Esophagus (tissue), 2 donors: ENCODE measurements at regions not wholly inside any gene's neighbourhood (a gene's known extent, or its start where the extent isn't known, plus 50 kb on each side); places are given as distances from the start of the nearest gene placed in this dataset.

Experiments used
- H3K27ac ChIP-seq, 2 donors: one replicate each; pipeline ENCODE4 v1.5.1; 2013; ENCODE audit warnings: low read depth in 2 of 2, mild to moderate bottlenecking in 2 of 2, inconsistent platforms in 1 of 2, low read length in 1 of 2, moderate library complexity in 1 of 2
- H3K27me3 ChIP-seq, 2 donors: one replicate each; pipeline ENCODE4 v1.6.1; 2013; ENCODE audit warnings: low read length in 2 of 2, control low read depth in 1 of 2, mild to moderate bottlenecking in 1 of 2; ENCODE audit not compliant: insufficient read depth in 2 of 2, control insufficient read depth in 1 of 2
- H3K36me3 ChIP-seq, 2 donors: one replicate each; pipeline ENCODE4 v1.6.1; 2013; ENCODE audit warnings: low read length in 1 of 2; ENCODE audit not compliant: control insufficient read depth in 2 of 2, insufficient read depth in 2 of 2
- H3K4me1 ChIP-seq, 2 donors: one replicate each; pipeline ENCODE4 v1.6.1; 2013; ENCODE audit warnings: low read length in 1 of 2; ENCODE audit not compliant: control insufficient read depth in 2 of 2, insufficient read depth in 2 of 2
- H3K4me3 ChIP-seq, 2 donors: one replicate each; pipeline ENCODE4 v1.5.1; 2013; ENCODE audit warnings: low read length in 2 of 2, mild to moderate bottlenecking in 2 of 2, low read depth in 1 of 2, moderate library complexity in 1 of 2
- H3K9me3 ChIP-seq, 2 donors: one replicate each; pipeline ENCODE4 v1.6.1; 2013; ENCODE audit warnings: mild to moderate bottlenecking in 2 of 2, low read depth in 1 of 2, low read length in 1 of 2, moderate library complexity in 1 of 2; ENCODE audit not compliant: control insufficient read depth in 2 of 2, insufficient read depth in 1 of 2
- WGBS, 2 donors: extraction: QIAGEN DNeasy Blood & Tissue Kit; methylation state at CpG; one replicate each; pipeline ENCODE4 v1.1.7; 2013; 5-methylcytosine and 5-hydroxymethylcytosine counted together
- donor health status: healthy with polysubstance abuse.
- donor health status: Bipolar disorder and iron deficiency.

DNA sequence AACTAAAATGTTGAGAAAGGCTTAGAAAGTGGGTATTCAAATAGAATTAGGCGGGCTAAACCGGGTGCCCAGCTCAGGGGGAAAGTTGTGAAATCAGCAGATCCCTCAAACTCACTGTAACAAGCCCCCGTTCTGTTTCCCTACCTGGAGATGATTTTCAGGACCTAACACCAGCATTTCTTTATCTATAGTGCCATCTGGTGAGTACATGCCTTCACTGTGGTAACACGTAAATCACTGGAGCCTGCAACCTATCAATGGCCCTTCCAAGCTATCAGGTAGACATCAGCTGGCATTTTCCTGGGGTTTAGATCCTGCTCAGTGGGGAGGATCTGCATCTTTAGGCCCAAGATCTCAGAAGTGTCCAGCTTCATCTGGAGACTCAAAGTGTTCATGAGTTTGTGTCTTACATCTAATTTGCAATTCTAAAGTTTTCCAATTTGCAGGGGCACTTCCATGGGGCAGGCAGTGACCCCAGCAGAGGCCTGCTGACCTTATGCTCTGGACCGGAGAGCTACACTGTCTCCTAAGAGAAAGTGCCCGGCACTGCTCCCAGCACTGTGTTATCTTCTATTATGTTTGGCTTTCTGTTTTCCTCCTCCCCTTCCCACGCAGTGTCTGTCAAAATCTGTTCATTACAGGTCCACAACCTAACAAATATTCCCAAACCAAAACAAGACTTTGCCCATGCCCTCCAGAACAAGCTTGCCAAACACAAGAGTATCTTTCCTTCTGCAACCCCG lies 132.5 kb downstream of the LSM5 start:
- H3K27ac ChIP-seq, result no peak overlapping the region
- no peaks in the 10 kb centered on the region for H3K27me3 ChIP-seq
- no peak overlapping the region for H3K4me3 ChIP-seq
- no peaks in the 10 kb centered on the region for H3K36me3 ChIP-seq
- H3K4me1 ChIP-seq, result no peaks in the 10 kb centered on the region
- WGBS, 2 donors, result 34 to 36% methylated on average over 7 to 8 of the region's 8 CpGs
- H3K9me3 ChIP-seq, result no peaks in the 10 kb centered on the region

- Histone ChIP-seq H3K36me3 (no peaks in the 10 kb centered on the region), H3K9me3 (peaks cover 0 to 3% of the 10 kb centered on the region in 2 donors), H3K4me1 (no peaks in the 10 kb centered on the region), H3K4me3 (no peak overlapping the region), H3K27me3 (no peaks in the 10 kb centered on the region), H3K27ac (no peak overlapping the region)
- 78 to 84% methylated on average over 2 of the region's 2 CpGs for WGBS, 2 donors
Observed at GRCh38 chr7:32347244-32347828, 142.8 kb downstream of the LSM5 start.

DNA sequence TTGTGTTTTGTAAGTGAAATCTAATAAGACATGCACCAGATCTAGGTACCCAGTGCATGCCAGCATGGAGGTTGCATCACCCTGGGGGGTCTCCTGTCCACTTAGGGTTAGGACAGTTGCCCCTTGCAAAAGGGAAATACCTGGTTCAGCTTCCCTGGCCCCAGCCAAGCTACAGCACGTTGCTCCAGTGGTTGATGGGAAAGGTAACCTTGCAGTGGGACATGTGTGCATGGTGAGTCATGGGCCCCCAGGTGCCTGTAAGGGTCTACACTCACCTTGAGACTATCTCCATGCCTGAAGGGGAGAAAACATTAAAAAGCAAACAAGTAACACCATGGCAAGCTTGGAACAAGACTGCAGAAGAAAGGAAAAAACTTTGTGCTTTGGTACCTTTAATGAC lies 143.9 kb downstream of the LSM5 start:
- no peaks in the 10 kb centered on the region for H3K36me3 ChIP-seq
- no peaks in the 10 kb centered on the region for H3K4me1 ChIP-seq
- H3K9me3 ChIP-seq, result peaks cover 0 to 3% of the 10 kb centered on the region in 2 donors
- H3K27me3 ChIP-seq, result no peaks in the 10 kb centered on the region
- no peak overlapping the region for H3K4me3 ChIP-seq
- H3K27ac ChIP-seq, result no peak overlapping the region
- 21 to 30% methylated on average over 1 of the region's 1 CpG for WGBS, 2 donors

DNA sequence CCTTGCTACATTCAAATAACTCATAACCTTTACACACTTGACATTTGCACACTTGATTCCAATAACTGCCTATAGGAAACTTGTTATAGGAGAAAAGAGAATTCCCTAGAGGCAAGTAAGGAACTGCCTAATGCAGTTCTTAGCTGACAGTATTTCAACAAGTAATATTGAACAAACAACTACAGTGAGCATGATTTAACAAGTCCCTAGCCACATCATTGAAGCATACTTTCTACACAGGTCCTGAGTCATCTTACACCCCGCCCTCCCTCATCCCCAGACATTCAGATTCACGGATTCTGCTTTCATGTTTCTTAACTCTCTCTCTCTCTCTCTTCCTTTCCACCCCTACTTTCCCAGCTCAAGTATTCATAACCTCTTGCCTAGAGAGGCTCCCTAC lies 153.5 kb downstream of the LSM5 start:
- no peaks in the 10 kb centered on the region for H3K4me1 ChIP-seq
- peaks cover 0 to under 1% of the 10 kb centered on the region in 2 donors for H3K9me3 ChIP-seq
- H3K27ac ChIP-seq, result no peak overlapping the region
- H3K27me3 ChIP-seq, result no peaks in the 10 kb centered on the region
- 53 to 54% methylated on average over 2 of the region's 2 CpGs for WGBS, 2 donors
- no peak overlapping the region for H3K4me3 ChIP-seq
- H3K36me3 ChIP-seq, result no peaks in the 10 kb centered on the region

DNA sequence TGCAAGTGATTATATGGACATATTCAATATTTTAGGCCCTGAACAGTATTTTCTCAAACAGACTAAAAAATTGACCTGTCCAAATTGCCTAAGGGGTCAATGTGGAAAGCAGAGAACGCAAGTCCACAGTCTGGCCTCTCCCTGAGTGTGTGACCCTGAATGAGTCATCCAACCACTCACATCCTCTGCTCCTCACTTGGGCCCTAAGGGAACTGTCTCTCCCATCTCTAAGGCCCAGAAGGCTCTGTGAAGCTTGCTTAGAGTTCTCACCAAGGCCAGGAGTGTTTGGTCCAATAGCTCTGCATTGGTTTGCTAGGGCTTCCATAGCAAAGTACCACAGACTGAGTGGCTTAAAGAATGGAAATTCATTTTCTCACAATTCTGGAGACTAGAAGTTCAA lies 155.1 kb downstream of the LSM5 start:
- no peaks in the 10 kb centered on the region for H3K4me1 ChIP-seq
- H3K9me3 ChIP-seq, result peaks cover 0 to 2% of the 10 kb centered on the region in 2 donors
- H3K27ac ChIP-seq, result no peak overlapping the region
- H3K27me3 ChIP-seq, result no peaks in the 10 kb centered on the region
- H3K4me3 ChIP-seq, result no peak overlapping the region
- WGBS, 2 donors, result 51 to 67% methylated on average over 1 of the region's 1 CpG
- H3K36me3 ChIP-seq, result no peaks in the 10 kb centered on the region

DNA sequence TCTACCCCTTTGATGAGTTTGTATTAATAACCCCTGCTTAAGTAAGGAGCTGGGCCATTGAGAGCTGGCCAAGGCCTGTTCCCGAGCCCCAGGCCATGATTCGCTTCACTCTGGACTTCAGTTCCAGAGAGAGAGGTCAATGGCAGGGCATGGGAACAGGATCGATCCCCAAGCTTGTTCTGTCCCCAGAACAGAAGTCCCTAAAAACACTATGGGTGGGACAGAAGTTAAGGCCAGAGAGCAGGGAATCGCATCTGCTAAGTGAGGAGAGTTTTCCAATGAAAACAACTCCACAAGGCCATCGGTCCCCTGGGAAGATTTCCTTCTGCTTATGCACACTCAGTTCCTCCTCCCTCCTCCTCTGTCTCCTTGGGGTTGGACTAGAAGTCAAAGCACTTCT lies 159.6 kb downstream of the LSM5 start:
- Histone ChIP-seq H3K9me3 (peaks cover 0 to 2% of the 10 kb centered on the region in 2 donors), H3K4me3 (no peak overlapping the region), H3K27ac (no peak overlapping the region), H3K27me3 (no peaks in the 10 kb centered on the region), H3K36me3 (no peaks in the 10 kb centered on the region), H3K4me1 (no peaks in the 10 kb centered on the region)
- 82 to 91% methylated on average over 5 of the region's 5 CpGs for WGBS, 2 donors

- Histone ChIP-seq H3K27ac (no peak overlapping the region), H3K9me3 (no peaks in the 10 kb centered on the region), H3K36me3 (no peaks in the 10 kb centered on the region), H3K4me1 (no peaks in the 10 kb centered on the region), H3K27me3 (no peaks in the 10 kb centered on the region), H3K4me3 (no peak overlapping the region)
- WGBS, 2 donors, result 36 to 50% methylated on average over 1 of the region's 1 CpG
Observed at GRCh38 chr7:32326078-32326477, 164.1 kb downstream of the LSM5 start.

DNA sequence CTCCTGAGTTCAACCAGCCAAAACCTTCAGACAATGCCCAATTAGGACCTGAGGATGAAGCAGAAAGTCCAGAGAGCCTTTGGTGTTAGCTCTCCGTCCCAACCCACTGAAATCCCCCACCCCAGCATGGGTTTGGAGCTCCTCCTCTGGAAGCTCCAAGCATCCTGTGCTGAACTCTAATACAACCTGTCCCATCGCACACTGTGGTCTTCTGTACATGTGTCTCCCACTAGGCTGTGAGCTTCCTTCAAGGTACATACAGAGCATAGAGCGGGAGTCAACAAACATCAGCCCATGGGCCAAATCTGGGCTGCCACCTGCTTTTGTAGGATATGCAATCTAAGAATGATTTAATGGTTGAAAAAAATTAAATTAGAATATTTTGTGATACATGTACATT lies 166.5 kb downstream of the LSM5 start:
- no peak overlapping the region for H3K27ac ChIP-seq
- no peaks in the 10 kb centered on the region for H3K9me3 ChIP-seq
- no peaks in the 10 kb centered on the region for H3K27me3 ChIP-seq
- H3K4me3 ChIP-seq, result no peak overlapping the region
- H3K36me3 ChIP-seq, result no peaks in the 10 kb centered on the region
- 90 to 93% methylated on average over 3 of the region's 3 CpGs for WGBS, 2 donors
- no peaks in the 10 kb centered on the region for H3K4me1 ChIP-seq

DNA sequence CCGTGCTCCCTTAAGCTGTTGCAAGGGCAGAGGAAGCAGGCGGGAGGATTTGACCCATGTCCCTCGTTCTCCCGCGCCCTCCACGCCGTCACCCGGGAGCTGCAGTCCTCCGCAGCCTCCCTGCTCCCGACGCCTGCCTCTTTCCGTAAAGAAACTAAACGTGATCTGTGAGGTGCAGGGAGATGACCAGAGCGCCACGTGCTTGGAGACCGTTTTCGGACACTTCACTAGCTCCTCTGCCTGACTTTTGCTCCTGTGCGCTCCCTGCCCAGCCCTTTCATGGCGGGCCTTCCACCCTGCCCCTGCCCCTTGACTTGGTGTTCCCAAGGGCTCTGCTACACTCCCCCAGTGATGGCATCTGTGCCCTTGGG lies 171.2 kb downstream of the LSM5 start:
- Histone ChIP-seq H3K4me3 (no peak overlapping the region), H3K27ac (no peak overlapping the region), H3K36me3 (no peaks in the 10 kb centered on the region), H3K4me1 (no peaks in the 10 kb centered on the region), H3K9me3 (no peaks in the 10 kb centered on the region), H3K27me3 (no peaks in the 10 kb centered on the region)
- WGBS, 2 donors, result 43 to 56% methylated on average over 19 of the region's 19 CpGs
